ENCODE measurements at regions not wholly inside any gene's neighbourhood (a gene's known extent, or its start where the extent isn't known, plus 50 kb on each side); places are given as distances from the start of the nearest gene placed in this dataset.

- TF ChIP-seq CTCF (conservative IDR thresholded peaks at IDR 0.05 in 1 of 2, IDR thresholded peaks at IDR 0.05 in 1 of 2; ENCODE audit: extremely low read depth in 1 of 2, insufficient read depth in 1 of 2, low read depth in 1 of 2, low read length in 2 of 2) (no peak), EZH2 (IDR thresholded peaks at IDR 0.05; ENCODE audit: borderline replicate concordance, low read length) (no peak)
These were observed 495.5 kb upstream of the ZFHX3 start for GRCh38 chr16:73543331-73543969.

Measured in mammary epithelial cell (primary cell).